ENCODE measurements at regions not wholly inside any gene's neighbourhood (a gene's known extent, or its start where the extent isn't known, plus 50 kb on each side); places are given as distances from the start of the nearest gene placed in this dataset.

DNA sequence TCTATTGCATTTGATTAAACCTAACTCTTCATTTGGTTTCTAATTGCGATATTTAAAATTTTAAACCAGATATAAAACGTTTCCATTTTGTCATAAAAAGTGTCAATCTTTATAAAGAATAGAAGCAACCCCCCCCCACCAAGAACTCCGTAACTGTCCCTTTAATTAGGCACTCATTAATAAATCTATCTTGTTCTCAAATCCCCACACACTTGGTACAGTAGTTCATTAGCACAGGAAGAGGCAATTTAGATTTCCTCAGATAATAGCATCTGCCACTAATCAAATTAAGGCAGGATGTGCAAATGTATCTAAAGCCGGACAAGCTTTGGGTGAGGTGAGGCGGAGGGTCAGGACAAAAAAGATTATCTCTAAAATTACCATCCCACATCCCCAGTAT, 1143.3 kb upstream of the AUTS2 start:
- no peak for DNase-seq

DNA sequence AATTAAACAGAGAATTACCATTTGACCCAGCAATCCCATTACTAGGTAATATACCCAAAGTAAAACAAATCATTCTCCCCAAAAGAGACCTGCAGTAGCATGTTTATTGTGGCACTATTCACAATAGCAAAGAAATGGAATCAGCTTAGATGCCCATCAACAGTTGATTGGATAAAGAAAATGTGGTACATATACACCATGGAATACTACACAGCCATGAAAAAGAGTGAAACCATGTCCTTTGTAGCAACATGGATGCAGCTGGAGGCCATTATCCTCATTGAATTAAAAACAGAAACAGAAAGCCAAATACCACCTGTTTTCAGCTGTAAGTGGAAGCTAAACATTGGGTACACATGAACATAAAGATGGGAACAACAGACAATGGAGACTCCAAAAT, 1141.8 kb upstream of the AUTS2 start:
- DNase-seq: no peak

DNA sequence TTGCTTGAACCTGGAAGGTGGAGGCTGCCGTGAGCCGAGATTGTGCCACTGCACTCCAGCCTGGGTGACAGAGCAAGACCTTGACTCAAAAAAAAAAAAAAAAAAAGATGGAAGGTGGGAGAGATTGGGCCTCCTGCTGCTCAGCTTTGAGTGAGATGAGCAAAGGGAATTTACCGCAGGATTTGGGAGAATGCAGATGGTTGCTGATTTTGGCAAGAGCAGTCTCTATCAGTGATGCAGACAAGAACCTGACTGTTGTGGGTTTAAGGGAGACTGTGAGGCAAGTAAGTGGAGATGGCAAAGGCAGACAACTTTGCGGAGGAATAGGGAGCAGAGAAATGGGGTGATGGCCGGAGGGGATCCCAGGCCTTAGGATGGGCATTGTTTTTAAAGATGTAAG, 1140.8 kb upstream of the AUTS2 start:
- DNase-seq: no peak

DNA sequence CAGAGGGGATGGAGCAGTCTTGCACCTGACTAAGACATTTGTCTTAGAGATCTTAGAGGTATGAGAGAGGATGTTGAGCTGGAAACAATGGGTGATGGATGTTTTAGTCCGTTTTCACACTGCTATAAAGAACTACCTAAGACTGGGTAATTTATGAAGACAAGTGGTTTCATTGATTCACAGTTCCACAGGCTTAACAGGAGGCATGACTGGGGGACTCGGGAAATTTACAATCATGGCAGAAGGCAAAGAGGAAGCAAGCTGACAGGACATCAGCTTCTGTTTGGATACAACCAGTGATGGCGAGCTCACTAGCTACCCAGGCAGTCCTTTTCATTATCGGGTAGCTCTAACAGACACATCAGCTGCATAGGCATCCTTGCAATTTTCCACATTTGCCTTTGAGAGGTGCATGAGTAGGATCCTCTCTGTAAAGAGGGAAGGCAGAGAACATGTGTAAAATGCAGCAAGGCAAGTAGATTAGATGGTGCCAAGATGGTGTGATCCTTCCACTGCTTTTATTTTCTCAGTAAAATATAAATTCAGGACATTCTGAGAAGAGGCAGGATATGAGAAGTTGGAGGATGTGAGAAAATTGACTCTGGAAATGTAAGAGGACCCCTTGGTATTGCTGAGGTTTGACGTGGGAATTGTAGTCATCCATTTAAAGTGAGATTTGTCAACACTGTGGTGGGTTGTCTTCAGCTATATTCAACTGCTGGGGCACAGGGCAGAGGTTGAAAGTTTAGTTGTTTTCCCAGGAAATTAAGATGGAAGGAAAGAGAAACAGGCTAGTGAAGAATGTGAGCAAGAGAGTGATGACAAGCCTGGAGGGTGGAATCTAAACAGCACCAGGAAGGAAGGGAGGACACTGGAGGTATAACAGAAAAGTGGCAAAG, 1140.0 kb upstream of the AUTS2 start:
- DNase-seq: no peak

DNA sequence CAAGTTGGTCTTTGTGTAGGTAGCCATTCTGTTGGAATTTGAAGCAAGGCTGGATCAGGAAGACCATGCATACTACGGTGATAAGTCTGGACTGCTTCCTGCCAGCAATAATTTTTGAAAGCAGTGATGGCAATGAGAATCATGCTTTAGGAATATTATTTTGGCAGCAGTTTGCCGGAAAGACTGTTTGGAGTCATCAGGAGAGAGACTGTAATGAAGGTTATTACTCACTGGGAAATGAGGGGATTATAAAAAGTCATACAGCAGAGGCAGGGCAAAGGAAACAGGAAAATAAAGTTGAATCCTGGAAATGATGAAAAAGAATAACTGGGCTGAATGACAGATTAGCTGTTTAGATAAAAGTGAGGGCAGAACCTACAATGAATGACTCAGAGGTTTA, 1136.8 kb upstream of the AUTS2 start:
- no peak for DNase-seq

DNA sequence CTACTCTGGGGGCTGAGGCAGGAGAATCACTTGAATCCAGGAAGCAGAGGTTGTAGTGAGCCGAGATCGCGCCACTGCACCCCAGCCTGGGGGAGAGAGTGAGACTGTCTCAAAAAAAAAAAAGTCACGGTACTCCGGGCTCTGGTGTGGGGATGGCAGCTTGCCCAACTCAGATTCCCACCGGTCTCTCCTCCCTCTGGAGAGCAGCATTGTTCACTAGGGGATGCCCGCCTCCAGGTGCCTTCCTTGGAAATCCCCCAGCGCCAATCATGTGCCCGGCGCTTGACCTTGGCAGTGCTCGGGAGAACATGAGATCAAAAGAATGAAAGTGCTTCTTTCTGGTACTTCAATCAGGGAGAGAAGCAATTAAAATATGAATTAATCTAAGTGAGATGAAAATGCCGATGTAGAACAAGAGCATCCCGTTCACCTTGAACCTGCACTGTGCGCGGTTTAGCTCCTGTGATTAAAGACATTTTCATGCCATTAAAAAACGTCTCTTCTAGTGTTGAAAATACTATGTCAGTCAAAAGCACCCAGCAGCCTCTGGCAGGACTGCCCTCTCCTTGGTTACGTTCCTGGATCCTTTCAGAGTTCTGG, 1127.3 kb upstream of the AUTS2 start:
- DNase-seq: no peak

DNA sequence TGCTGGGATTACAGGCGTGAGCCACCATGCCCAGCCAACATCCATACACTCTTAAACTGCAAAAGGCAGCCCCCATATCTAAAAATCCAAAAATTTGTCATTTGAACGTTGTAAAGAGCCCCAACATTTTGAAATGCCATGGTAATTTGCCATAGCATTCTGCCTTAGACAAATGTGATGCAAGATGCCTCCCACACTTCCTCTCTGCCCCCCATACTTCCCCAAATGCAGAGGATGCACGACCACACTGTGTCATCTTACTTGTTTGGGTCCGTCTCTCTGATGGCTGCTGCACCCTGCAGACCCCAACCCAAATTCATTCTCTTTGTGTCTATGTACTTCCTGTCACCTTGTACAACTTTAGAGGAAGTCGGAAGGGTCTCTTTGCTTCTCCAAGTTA, 1125.6 kb upstream of the AUTS2 start:
- no peak for DNase-seq

DNA sequence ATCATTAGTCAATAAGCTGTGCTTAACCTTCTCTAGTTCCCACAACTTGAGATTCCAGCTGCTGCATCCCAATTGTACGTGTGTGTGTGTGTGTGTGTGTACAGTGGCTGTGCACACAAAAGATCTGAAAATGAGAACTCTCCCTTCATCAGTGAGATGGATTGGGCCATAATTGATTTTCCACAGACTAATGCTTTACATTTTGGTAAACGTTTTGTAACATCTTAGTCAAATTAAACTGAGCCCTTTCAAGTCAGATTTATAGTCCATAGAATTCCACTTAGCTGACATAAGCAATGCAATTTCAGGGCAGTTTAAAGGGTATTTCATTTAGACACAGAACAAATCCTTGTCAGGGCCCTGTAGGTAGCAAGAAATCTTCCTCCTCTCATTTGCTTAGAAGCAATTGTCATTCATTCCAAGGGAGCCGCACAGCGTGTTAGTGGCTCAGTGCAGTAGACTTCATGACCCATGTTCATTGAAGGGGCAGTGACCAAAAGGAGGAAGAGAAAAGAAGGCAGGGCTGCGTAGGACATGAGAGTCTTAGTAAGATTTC, 1123.5 kb upstream of the AUTS2 start:
- no peak for DNase-seq

DNA sequence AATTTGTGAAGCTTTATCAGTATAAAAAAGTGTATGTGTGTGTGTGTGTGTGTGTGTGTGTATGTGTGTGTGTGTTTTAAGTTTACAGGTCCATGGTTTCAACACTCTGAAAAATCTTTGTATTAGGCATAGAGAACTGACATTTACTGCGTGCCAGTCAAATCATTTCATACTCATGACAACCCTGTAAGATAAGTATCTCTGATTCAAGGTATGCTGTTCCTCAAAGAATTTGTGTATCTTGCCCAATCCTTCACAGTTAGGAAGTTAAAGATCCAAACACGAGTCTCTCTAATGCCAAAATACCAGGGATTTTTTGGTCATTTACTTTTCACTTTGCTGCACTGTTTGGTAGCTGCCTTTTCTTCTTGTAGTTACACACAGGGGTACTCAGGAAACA, 1121.3 kb upstream of the AUTS2 start:
- no peak for DNase-seq

DNA sequence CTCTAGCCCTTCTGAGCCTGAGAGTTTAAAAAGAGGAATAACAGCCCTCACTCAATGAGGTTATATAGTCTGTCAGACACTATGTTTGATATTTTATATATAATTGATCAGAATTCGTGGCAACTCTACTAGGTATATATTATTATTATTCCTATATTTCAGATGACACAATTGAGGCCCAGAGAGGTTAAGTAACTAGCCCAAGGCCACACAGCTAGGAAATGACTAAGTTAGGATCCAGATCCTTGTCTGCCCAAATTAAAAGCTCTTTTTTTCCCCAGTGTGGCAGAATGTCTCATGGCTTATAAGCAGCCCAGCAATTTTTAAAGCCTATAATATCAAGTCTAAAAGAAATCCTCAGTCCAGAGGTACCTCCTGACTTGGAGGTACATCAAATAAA, 1119.9 kb upstream of the AUTS2 start:
- DNase-seq: no peak

DNA sequence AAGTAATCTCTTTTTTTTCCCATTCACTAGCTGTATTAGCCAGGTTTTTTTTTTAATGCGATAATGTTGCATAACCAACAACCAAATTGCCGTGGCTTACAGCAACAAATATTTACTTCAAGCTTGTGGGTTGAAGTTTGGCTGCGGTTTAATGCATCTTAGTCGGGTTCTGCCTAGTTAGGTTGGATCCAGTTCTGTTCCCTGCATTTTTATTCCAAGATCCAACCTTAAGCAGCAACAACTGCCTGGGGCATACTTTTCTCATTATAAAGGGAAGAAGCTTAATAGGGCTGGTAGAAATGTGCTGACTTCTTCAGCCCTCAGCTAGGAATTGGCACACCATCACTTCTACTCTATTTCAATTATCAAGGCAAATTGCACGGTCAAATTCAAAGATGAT, 1115.5 kb upstream of the AUTS2 start:
- DNase-seq: no peak

DNA sequence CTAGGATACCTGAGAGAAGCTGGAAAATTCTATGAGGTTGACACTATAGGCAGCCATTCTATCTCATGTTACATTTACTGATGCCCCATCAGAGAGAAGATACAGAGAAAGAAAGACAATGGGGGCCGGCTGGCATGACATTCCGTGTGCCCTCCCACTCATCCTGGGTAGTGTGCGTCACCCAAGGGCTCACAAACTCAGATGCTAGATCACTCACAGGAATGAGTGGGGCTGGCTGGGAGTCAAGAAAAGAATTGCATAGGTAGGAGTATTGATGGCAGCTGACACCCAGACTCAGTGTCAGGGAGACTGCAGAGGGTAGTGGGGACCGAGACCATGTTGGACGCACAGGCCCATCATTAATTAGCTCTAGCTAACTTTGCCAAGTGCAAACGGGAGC, 1113.5 kb upstream of the AUTS2 start:
- no peak for DNase-seq

DNA sequence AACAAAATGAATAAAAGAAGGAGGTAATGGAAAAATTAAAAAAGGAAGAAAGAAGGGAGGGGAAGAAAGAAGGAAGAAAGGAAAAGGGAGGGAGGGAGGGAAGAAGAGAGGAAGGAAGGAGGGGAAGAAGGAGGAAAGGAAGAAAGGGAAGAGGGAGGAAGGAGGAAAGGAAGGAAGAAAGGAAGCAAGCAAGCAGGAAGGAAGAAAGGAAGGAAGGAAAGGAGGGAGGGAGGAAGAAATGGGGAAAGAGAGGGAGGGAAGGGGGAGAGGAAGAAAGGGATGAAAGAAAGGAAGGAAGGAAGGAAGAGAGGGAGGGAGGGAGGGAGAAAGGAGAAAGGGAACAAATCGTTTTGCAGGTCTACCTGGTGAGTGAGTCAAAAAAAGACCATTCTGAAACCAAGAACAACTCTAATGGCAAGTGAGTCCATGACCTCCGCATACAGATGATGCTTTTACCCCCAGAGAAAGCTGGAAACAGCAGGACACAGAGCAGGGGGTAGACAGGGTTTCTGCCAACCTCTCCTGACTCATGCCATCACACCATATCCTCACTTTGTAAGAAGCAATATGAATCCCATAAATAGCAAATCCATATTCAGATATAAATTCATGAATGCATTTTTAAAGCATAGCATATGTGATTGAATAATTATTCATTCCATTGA, 1112.9 kb upstream of the AUTS2 start:
- no peak for DNase-seq

DNA sequence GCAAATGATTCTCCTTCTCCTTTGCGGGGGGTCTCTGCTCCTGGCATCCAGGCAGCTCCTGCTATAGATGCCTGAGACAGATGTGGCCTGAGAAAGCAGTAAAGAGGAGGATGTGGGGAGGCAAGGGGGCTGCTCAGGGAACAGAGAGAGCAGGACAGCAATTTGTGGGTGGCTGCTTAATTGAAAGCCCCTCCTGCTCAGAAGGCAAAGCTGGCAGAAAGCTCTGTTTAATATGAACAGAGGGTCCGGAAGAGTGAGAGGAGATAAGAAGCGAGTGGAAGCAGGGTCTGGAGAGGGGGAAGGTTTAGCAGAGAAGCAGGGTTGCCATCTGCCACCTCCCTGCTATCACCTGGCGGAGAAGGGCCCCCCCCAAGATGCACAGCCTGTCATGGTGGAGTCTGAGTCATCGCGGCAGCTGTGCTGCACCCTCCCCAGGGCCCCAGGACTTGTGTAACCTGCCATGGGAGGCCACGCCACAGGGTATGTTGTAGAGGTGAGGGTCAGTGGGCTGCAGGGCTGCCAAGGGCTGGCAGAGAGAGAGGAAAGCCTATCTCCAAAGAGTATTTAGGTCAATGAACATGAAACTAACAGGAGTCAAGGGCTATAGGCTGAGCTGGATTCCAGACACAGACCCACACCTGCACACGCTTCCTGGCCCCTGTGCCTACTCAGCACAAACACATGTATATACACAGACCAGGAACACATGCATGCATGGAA, 1109.8 kb upstream of the AUTS2 start:
- DNase-seq: no peak

DNA sequence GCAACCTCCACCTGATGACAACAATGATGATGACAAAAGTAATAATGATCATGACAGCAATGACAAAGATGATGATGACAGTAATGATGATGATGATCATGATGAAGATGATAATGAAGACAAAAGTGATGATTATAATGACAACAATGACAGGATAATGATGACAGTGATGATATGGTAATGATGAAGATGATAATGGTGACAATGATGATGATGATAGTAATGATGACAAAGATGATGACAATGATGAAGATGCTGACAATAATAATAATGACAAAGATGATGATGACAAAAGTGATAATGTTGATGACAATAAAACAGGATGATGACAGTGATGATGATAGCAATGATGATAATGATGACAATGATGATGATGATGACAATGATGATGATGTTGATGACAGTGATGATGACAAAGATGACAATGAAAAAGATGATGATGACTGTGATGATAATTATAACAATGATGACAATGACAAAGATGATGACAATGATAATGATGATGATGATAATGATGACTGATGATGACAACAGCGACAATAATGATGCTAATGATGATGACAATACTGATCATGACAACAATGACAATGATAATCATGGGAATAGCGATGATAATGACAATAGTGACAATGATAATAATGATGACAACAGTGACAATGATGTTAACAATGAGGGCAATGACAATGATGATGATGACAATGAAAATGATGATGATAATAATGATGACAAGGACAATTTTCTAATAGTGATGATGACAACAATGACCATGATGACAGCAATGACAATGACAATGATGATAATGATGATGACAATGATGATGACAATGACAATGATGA, 1106.5 kb upstream of the AUTS2 start:
- no peak for DNase-seq

DNA sequence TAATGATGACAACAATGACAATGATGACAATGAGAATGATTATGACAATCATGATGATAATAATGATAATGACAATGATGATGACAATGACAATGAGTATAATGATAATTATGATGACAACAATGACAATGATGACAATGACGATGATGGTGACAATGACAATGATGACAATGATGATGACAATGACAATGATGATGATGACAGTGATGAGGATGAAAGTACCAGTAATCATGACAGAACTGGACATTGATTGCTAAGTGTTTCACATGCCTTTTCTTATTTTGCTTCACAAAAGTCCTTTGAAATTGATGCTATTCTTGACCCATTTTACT, 1106.0 kb upstream of the AUTS2 start:
- DNase-seq: no peak

DNA sequence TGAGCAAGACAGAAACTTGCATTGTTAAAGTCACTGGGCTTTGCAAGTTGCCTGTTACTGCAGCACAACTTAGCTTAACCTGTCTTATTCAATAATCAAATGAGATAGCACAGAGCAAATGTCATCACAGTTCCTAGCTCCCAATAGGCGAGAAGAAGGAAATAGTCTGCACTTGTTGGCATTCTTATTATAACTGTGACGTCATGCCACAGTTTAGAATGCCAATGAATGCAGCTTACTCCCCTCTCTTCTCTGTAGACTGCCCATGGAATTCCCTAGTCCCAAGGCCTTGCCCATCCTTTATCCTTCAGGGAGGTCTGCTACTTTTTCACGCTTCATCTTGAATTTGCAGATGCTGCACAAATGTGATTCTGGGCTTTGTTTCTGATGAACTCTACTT, 1094.9 kb upstream of the AUTS2 start:
- no peak for DNase-seq

DNA sequence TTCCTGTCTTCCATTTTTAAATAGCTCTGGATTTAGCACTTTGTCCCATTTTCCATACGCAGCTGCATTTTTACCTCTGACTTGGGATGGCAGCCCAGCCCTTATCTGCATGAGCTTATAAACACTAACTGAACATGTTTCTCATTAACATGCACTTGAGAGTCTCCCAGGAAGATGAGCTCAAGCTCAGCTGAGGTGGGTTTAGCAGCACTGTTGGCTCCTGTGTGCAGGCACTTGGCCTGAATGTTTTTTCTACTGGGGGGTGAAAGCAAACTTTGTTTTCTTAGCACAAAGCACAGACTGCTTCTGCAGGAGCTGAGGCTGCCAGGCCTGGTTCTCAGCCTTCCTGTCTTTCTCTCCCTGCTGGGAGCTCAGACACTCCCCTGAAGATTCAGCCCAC, 1093.6 kb upstream of the AUTS2 start:
- no peak for DNase-seq

DNA sequence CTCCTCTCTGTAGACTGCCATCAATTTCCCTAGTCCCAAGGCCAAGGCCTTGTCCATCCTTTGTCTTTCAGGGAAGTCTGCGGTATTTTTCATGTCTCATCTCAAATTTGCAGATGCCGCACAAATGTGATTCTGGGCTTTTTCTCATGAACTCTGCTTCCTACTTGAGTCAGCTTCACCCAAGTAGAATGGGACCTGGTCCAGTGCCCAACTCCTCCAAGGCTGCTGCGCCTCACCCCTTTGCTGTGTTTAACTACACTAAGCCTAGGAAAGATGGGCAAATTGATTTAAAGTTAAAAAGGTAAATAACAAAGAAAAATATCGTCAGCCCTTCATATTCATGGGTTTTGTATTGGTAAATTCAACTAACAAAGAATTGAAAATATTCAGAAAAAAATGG, 1092.6 kb upstream of the AUTS2 start:
- no peak for DNase-seq

DNA sequence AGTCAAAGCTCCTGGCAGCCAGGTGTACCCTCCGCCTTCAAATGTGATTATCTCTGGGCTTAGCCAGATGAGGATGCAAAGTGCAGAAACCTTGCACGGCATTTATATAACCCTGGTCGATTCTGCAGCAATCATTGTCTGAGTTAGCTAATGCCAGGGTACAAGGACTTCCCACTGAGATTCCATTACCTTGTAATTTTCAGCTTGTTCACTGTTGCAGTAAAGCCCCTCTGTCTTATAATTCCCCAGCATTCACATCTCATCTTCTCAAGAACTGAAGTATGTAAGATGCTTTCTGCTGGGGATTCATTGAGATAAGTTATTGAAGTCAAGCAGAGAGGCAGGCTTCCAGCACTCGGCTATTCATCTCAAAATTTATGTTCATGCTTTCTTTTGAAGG, 1090.6 kb upstream of the AUTS2 start:
- no peak for DNase-seq

DNA sequence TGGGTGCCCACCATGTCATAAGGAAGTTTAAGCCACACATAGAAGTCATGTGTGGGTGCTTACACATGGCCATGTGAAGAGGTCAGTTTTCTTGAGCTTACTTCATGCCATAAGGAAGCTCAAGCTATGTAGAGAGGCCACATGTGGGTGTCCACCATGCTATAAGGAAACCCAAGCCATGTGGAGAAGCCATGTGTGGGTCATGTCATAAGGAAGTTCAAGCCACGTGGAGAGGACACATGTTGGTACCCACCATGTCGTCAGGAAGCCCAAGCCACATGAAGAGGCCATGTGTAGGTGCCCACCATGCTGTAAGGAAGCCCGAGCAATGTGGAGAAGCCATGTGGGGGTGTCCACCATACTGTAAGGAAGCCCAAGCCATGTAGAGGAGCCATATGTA, 1089.2 kb upstream of the AUTS2 start:
- no peak for DNase-seq

DNA sequence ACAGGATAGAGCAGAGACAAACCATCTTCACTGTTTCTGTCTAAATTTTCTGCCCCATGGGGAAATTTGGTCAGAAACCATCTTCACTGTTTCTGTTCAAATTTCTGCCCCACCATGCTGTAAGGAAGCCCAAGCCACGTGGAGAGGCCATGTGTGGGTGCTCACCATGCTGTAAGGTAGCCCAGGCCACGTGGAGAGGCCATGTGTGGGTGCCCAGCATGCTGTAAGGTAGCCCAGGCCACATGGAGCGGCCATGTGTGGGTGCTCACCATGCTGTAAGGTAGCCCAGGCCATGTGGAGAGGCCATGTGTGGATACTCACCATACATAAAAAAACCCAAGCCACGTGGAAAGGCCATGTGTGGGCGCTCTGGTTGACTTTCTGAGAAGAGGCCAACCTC, 1088.7 kb upstream of the AUTS2 start:
- no peak for DNase-seq

Data from NCI-H1417 (cell line).